BJ (cell line): ENCODE measurements at regions not wholly inside any gene's neighbourhood (a gene's known extent, or its start where the extent isn't known, plus 50 kb on each side); places are given as distances from the start of the nearest gene placed in this dataset.

Source experiments
- CTCF ChIA-PET: fragments of 350-600 bp; formaldehyde crosslinking; extraction: SDS; loops from one replicate; lab custom pipeline; 2021; ENCODE audit warnings: antibody characterized with exemption, inconsistent platforms; lab: Yijun Ruan, JAX
- POLR2A ChIA-PET: fragments of 300-600 bp; sonication (Branson Sonifier 250); formaldehyde crosslinking; extraction: SDS; loops from one replicate; lab custom pipeline; 2021; ENCODE audit warnings: antibody characterized with exemption; lab: Charles Lee
- DNase-seq: peaks from one replicate; pipeline ENCODE4 v3.0.0-alpha.2; 2011; ENCODE audit warnings: low read depth
- H3K27me3 ChIP-seq: 2 replicates; pipeline ENCODE4 v1.6.0; 2011; ENCODE audit warnings: low read length; ENCODE audit not compliant: control insufficient read depth, insufficient read depth
- H3K36me3 ChIP-seq: 2 replicates; pipeline ENCODE4 v1.5.1; 2011; ENCODE audit warnings: low read length; ENCODE audit not compliant: control insufficient read depth, insufficient read depth
- H3K4me3 ChIP-seq: 2 replicates; pipeline ENCODE4 v1.5.1; 2011; ENCODE audit warnings: low read depth, mild to moderate bottlenecking, control low read depth, low read length
- CTCF ChIP-seq: IDR thresholded peaks from 2 replicates; pipeline ENCODE4 v1.5.1; 2011; ENCODE audit warnings: low read depth, mild to moderate bottlenecking, control low read depth, inconsistent platforms, low read length, moderate library complexity; ENCODE audit not compliant: insufficient read depth

- H3K27me3 ChIP-seq, result no peaks in the 10 kb centered on the region
- TF ChIP-seq CTCF, result no peak
- no peaks in the 10 kb centered on the region for H3K36me3 ChIP-seq
- POLR2A ChIA-PET, result no interaction called here
- H3K4me3 ChIP-seq, result no peak overlapping the region
- CTCF ChIA-PET, result no interaction called here
- DNase-seq, result no peak
Observed at GRCh38 chr9:89865357-89865756, 260.5 kb downstream of the GADD45G start.

- POLR2A ChIA-PET, result no interaction called here
- TF ChIP-seq CTCF, result no peak
- CTCF ChIA-PET, result no interaction called here
Observed at GRCh38 chr9:89865981-89866380, 261.2 kb downstream of the GADD45G start.

GRCh38 chr9:89866701-89867100 is 261.9 kb downstream of the GADD45G start:
- POLR2A ChIA-PET, result no interaction called here
- CTCF ChIA-PET, result no interaction called here
- Histone ChIP-seq H3K4me3 (no peak overlapping the region), H3K36me3 (no peaks in the 10 kb centered on the region), H3K27me3 (no peaks in the 10 kb centered on the region)
- no peak for DNase-seq
- TF ChIP-seq CTCF, result no peak

More at GRCh38 chr9:89865981-89866380, 261.2 kb downstream of the GADD45G start:
- H3K4me3 ChIP-seq, result no peak overlapping the region
- no peaks in the 10 kb centered on the region for H3K36me3 ChIP-seq
- H3K27me3 ChIP-seq, result no peaks in the 10 kb centered on the region
- DNase-seq, result no peak

- DNase-seq, result no peak
- no peak overlapping the region for H3K4me3 ChIP-seq
- POLR2A ChIA-PET, result no interaction called here
- H3K27me3 ChIP-seq, result no peaks in the 10 kb centered on the region
- CTCF ChIA-PET, result no interaction called here
- no peak for TF ChIP-seq CTCF
- no peaks in the 10 kb centered on the region for H3K36me3 ChIP-seq
Observed at GRCh38 chr9:89868100-89868499, 263.3 kb downstream of the GADD45G start.

GRCh38 chr9:89869793-89870580 is 265.2 kb downstream of the GADD45G start:
- no peak for DNase-seq
- Histone ChIP-seq H3K27me3 (no peaks in the 10 kb centered on the region), H3K4me3 (no peak overlapping the region), H3K36me3 (no peaks in the 10 kb centered on the region)
- ChIA-PET POLR2A (no interaction called here), CTCF (no interaction called here)
- TF ChIP-seq CTCF, result no peak
